A549 (cell line): ENCODE measurements at regions not wholly inside any gene's neighbourhood (a gene's known extent, or its start where the extent isn't known, plus 50 kb on each side); places are given as distances from the start of the nearest gene placed in this dataset.

Experiments
- CBX2 ChIP-seq: fragments of 200-600 bp; sonication (generic); IDR thresholded peaks from 2 replicates; pipeline ENCODE4 v1.6.1; 2016; ENCODE audit warnings: low read depth, mild to moderate bottlenecking, borderline replicate concordance
- CHD2 ChIP-seq: fragments of 150-350 bp; IDR thresholded peaks from 2 replicates; pipeline ENCODE4 v1.6.1; 2014; ENCODE audit warnings: low read length; ENCODE audit not compliant: partially characterized antibody
- HOXB13 ChIP-seq: fragments of 250-450 bp; sonication (Bioruptor Pico); IDR thresholded peaks from 2 replicates; pipeline ENCODE4 v1.5.0; 2020; ENCODE audit warnings: low read depth, mild to moderate bottlenecking, moderate library complexity
- RCOR1 ChIP-seq: fragments of 150-350 bp; IDR thresholded peaks from 2 replicates; pipeline ENCODE4 v1.6.1; 2014; ENCODE audit warnings: antibody characterized with exemption, low read length, low read depth
- RFX5 ChIP-seq: fragments of 450-650 bp; IDR thresholded peaks from 2 replicates; pipeline ENCODE4 v1.7.1; 2014; ENCODE audit warnings: antibody characterized with exemption, mild to moderate bottlenecking, moderate library complexity
- TF ChIP-seq, protein P1 (sequence below): IDR thresholded peaks from 2 replicates; pipeline ENCODE4 v1.6.1; 2012
- TF ChIP-seq, protein P2 (sequence below): fragments of >200 bp; sonication (Bioruptor Twin); formaldehyde crosslinking; IDR thresholded peaks from 3 replicates; pipeline ENCODE4 v1.5.1; 2016

DNA sequence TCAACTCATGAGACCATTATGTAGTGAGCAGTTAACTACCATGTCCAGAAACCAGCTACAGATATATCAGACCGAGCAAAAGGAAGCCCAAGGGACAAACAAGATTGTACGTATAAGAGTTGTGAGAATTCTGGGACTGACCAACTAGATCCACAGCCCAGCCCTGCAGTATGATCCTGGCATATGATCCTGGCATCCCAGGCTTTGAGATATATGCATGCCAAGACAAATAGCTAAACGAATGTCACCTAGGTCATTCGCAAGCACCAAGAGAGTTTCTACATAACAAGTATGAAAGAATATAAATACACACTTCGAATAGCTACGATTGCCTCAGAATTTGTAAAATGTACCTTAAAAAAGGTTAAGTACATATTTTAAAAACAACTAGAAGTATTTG, 56.4 kb upstream of the PMPCB start:
- TF ChIP-seq HOXB13 (no peak), RFX5 (no peak), CBX2 (no peak), RCOR1 (no peak), CHD2 (no peak)
- TF ChIP-seq, protein P1, sequence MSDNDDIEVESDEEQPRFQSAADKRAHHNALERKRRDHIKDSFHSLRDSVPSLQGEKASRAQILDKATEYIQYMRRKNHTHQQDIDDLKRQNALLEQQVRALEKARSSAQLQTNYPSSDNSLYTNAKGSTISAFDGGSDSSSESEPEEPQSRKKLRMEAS, result no peak
- TF ChIP-seq, protein P2, sequence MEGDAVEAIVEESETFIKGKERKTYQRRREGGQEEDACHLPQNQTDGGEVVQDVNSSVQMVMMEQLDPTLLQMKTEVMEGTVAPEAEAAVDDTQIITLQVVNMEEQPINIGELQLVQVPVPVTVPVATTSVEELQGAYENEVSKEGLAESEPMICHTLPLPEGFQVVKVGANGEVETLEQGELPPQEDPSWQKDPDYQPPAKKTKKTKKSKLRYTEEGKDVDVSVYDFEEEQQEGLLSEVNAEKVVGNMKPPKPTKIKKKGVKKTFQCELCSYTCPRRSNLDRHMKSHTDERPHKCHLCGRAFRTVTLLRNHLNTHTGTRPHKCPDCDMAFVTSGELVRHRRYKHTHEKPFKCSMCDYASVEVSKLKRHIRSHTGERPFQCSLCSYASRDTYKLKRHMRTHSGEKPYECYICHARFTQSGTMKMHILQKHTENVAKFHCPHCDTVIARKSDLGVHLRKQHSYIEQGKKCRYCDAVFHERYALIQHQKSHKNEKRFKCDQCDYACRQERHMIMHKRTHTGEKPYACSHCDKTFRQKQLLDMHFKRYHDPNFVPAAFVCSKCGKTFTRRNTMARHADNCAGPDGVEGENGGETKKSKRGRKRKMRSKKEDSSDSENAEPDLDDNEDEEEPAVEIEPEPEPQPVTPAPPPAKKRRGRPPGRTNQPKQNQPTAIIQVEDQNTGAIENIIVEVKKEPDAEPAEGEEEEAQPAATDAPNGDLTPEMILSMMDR, result no peak
